ENCODE measurements at regions not wholly inside any gene's neighbourhood (a gene's known extent, or its start where the extent isn't known, plus 50 kb on each side); places are given as distances from the start of the nearest gene placed in this dataset.

DNA sequence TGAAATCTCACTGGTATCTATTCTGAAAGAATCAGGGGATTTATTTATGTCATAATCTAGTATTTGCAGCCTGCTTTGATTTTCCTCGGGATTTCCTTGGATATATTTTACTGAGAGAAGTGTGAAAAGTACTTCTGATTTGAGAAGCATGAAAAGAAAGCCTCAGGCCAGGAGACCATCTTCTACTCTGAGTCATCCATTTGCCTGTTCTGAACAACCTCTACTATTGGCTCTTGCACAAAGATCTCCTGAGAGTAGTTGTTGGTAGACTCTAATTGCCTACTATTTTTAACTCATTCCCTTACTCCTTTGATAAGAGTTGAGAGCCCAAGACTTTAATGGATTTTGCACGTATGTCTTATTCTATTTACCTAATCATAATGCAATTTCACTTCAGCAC lies 318.9 kb downstream of the BCHE start (continued):
- TF ChIP-seq, protein P1, sequence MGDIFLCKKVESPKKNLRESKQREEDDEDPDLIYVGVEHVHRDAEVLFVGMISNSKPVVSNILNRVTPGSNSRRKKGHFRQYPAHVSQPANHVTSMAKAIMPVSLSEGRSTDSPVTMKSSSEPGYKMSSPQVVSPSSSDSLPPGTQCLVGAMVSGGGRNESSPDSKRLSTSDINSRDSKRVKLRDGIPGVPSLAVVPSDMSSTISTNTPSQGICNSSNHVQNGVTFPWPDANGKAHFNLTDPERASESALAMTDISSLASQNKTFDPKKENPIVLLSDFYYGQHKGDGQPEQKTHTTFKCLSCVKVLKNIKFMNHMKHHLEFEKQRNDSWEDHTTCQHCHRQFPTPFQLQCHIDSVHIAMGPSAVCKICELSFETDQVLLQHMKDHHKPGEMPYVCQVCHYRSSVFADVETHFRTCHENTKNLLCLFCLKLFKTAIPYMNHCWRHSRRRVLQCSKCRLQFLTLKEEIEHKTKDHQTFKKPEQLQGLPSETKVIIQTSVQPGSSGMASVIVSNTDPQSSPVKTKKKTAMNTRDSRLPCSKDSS (IDR thresholded peaks at IDR 0.05; ENCODE audit: low read depth, partially characterized antibody): no peak
- TF ChIP-seq TCF3 (CRISPR knock-in tag; IDR thresholded peaks at IDR 0.05) (no peak), ZNF785 (CRISPR knock-in tag; IDR thresholded peaks at IDR 0.05) (no peak), PHB (CRISPR knock-in tag; IDR thresholded peaks at IDR 0.05) (no peak), SUPT5H (IDR thresholded peaks at IDR 0.05) (no peak), GTF2A2 (tag; IDR thresholded peaks at IDR 0.05) (no peak), ZNF197 (CRISPR knock-in tag; IDR thresholded peaks at IDR 0.05; ENCODE audit: low read depth) (no peak), BCOR (IDR thresholded peaks at IDR 0.05) (no peak)

DNA sequence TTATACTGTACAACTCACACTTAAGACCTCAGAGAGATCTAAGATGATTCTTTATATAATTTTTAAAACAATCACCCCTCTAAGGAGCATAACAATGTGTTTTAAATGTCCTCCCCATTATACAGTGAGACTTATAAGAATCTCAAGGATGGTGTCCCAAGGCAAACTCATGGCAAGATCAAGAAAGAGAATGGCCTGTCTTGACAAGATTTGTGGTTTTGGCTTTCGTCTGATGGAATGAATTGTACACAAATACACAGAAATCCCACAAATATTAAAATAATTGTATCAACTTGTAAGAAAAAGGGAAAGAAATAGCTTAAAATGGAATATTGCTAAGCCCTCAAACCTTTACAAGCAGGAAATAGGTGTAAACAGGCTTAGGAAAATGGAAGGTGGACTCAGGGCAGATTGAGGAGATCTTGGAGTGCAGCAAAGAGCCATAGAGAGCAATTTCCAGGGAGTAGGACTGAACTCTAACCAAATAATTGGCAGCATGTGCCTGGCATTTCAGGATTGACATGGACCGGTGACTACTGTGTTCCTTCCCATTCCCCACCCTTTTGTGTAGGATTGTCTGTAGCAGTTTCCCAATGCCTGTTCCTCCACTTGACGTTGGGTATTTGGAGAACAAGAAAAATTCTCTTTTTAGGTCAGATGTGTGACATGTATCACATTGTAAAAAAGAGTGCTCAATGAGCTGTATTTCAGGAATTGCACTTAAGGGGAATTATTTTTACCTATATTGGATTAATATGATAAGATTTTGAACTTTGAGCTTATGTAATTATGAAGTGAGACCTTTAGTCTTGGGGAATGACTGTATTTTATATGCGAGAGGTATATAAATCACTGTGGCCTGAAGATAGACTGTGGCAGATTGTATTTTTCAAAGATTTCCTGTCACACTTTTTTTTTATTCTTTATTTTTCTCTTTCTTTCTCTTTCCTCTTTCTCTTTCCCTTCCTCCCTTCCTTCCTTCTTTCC lies 317.8 kb upstream of the SLITRK3 start:
- POLR2A ChIA-PET: interaction anchor here (0.8 kb wide), 1 partner anchor 11 kb away, joined by 3 read pairs; no protein-coding TSS in a partner anchor
- Histone ChIP-seq H3K9ac (ENCODE audit: insufficient read depth in 1 of 2, low read depth in 2 of 2, low read length in 2 of 2) (no peak overlapping the region), H2AFZ (ENCODE audit: low read depth, low read length) (no peak overlapping the region), H3K4me1 (replicated peaks in 1 of 2; ENCODE audit: control insufficient read depth in 2 of 2, insufficient read depth in 2 of 2, low read length in 2 of 2) (no peaks in the 10 kb centered on the region), H4K20me1 (replicated peaks; ENCODE audit: control insufficient read depth, insufficient read depth, low read length) (no peaks in the 10 kb centered on the region), H3K9me3 (replicated peaks; ENCODE audit: control insufficient read depth, insufficient read depth, low read depth, low read length) (0 out of 2 replicates have a peak, but pooled peaks cover 4% of the 10 kb centered on the region), H3K79me2 (ENCODE audit: control insufficient read depth, insufficient read depth, low read length) (no peaks in the 10 kb centered on the region), H3K27me3 (ENCODE audit: control insufficient read depth in 2 of 2, insufficient read depth in 2 of 2, low read length in 2 of 2) (no peaks in the 10 kb centered on the region), H3K9me1 (ENCODE audit: control insufficient read depth, insufficient read depth, low read length) (no peaks in the 10 kb centered on the region), H3K4me2 (ENCODE audit: insufficient read depth, low read length) (no peak overlapping the region), H3K36me3 (ENCODE audit: control insufficient read depth, insufficient read depth, low read length) (no peaks in the 10 kb centered on the region), H3K27ac (ENCODE audit: extremely low read depth, low read depth, low read length) (no peak overlapping the region), H3K4me3 (no peak overlapping the region)
- DNase-seq (ENCODE audit: extremely low read depth in 1 of 4, low spot score in 3 of 4) (no peak), ATAC-seq (no peak), FAIRE-seq (no peak)
- in situ Hi-C loops (cut with MboI): no loop called here
- WGBS (ENCODE audit: insufficient coverage, low coverage, missing lambda C conversion rate): 8% methylated on average over 3 of the region's 4 CpGs
- CTCF ChIA-PET (ENCODE audit: low intra/inter-chr PET ratio): no interaction called here
- BruUV-seq (replicated peaks): no TSS peak
- intact Hi-C loops (cut with micrococcal nuclease): no loop called here
- TF ChIP-seq RBFOX2 (IDR thresholded peaks at IDR 0.05; ENCODE audit: low read depth, low read length): no peak
- TF ChIP-seq, protein P2, sequence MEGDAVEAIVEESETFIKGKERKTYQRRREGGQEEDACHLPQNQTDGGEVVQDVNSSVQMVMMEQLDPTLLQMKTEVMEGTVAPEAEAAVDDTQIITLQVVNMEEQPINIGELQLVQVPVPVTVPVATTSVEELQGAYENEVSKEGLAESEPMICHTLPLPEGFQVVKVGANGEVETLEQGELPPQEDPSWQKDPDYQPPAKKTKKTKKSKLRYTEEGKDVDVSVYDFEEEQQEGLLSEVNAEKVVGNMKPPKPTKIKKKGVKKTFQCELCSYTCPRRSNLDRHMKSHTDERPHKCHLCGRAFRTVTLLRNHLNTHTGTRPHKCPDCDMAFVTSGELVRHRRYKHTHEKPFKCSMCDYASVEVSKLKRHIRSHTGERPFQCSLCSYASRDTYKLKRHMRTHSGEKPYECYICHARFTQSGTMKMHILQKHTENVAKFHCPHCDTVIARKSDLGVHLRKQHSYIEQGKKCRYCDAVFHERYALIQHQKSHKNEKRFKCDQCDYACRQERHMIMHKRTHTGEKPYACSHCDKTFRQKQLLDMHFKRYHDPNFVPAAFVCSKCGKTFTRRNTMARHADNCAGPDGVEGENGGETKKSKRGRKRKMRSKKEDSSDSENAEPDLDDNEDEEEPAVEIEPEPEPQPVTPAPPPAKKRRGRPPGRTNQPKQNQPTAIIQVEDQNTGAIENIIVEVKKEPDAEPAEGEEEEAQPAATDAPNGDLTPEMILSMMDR (IDR thresholded peaks at IDR 0.05 in 2 of 3, conservative IDR thresholded peaks at IDR 0.05 in 1 of 3; ENCODE audit: insufficient read depth in 2 of 3, low read depth in 1 of 3, low read length in 3 of 3): no peak
